GM21390 (cell line): ENCODE measurements at regions not wholly inside any gene's neighbourhood (a gene's known extent, or its start where the extent isn't known, plus 50 kb on each side); places are given as distances from the start of the nearest gene placed in this dataset.

Experiments used
- ATAC-seq: cut with Tn5 transposase; IDR thresholded peaks from one replicate; pipeline ENCODE4 v1.9.1; 2021; ENCODE audit not compliant: unreplicated experiment

GRCh38 chr3:147755310-147755709 is 346.1 kb downstream of the ZIC1 start:
- ATAC-seq: no peak

GRCh38 chr3:147756476-147756875 is 347.3 kb downstream of the ZIC1 start:
- ATAC-seq: no peak

GRCh38 chr3:147757866-147758265 is 348.7 kb downstream of the ZIC1 start:
- no peak for ATAC-seq

- no peak for ATAC-seq
Measured at GRCh38 chr3:147758771-147759170, 349.6 kb downstream of the ZIC1 start.

GRCh38 chr3:147760085-147760484 is 350.9 kb downstream of the ZIC1 start:
- no peak for ATAC-seq

- no peak for ATAC-seq
Measured at GRCh38 chr3:147760941-147761340, 351.8 kb downstream of the ZIC1 start.

GRCh38 chr3:147773116-147773630 is 364.0 kb downstream of the ZIC1 start:
- no peak for ATAC-seq

- no peak for ATAC-seq
Measured at GRCh38 chr3:147775411-147775810, 366.2 kb downstream of the ZIC1 start.

- ATAC-seq: no peak
Measured at GRCh38 chr3:147775816-147776530, 366.8 kb downstream of the ZIC1 start.

GRCh38 chr3:147793841-147794240 is 384.7 kb downstream of the ZIC1 start:
- ATAC-seq: no peak

- no peak for ATAC-seq
Measured at GRCh38 chr3:147794596-147794995, 385.4 kb downstream of the ZIC1 start.

GRCh38 chr3:147795418-147795817 is 386.3 kb downstream of the ZIC1 start:
- no peak for ATAC-seq

- ATAC-seq: no peak
Measured at GRCh38 chr3:147797095-147797494, 387.9 kb downstream of the ZIC1 start.

GRCh38 chr3:147799601-147800000 is 390.4 kb downstream of the ZIC1 start:
- ATAC-seq: no peak

- no peak for ATAC-seq
Measured at GRCh38 chr3:147807776-147808175, 398.6 kb downstream of the ZIC1 start.

- no peak for ATAC-seq
Measured at GRCh38 chr3:147809206-147809605, 400.0 kb downstream of the ZIC1 start.

- ATAC-seq: no peak
Measured at GRCh38 chr3:147812186-147812911, 403.2 kb downstream of the ZIC1 start.

- ATAC-seq: no peak
Measured at GRCh38 chr3:147813256-147813655, 404.1 kb downstream of the ZIC1 start.

- ATAC-seq: no peak
Measured at GRCh38 chr3:147816752-147817151, 407.6 kb downstream of the ZIC1 start.

- no peak for ATAC-seq
Measured at GRCh38 chr3:147832611-147833010, 423.4 kb downstream of the ZIC1 start.

GRCh38 chr3:147836330-147836729 is 427.2 kb downstream of the ZIC1 start:
- ATAC-seq: no peak

GRCh38 chr3:147838652-147839051 is 429.5 kb downstream of the ZIC1 start:
- no peak for ATAC-seq
